ENCODE measurements at regions not wholly inside any gene's neighbourhood (a gene's known extent, or its start where the extent isn't known, plus 50 kb on each side); places are given as distances from the start of the nearest gene placed in this dataset.

- no peak for DNase-seq
Observed at GRCh38 chr1:73953586-73953985, 244.4 kb downstream of the LRRIQ3 start.

GRCh38 chr1:73953186-73953585 is 244.8 kb downstream of the LRRIQ3 start:
- DNase-seq, result no peak

GRCh38 chr1:73948055-73948454 is 249.9 kb downstream of the LRRIQ3 start:
- no peak for DNase-seq

- DNase-seq, result no peak
Observed at GRCh38 chr1:73947009-73947408, 251.0 kb downstream of the LRRIQ3 start.

- peak; percentile 10 for DNase-seq
Observed at GRCh38 chr1:73943270-73943669, 254.7 kb downstream of the LRRIQ3 start.

GRCh38 chr1:73930293-73930692 is 267.7 kb downstream of the LRRIQ3 start:
- no peak for DNase-seq

GRCh38 chr1:73914951-73915350 is 283.0 kb downstream of the LRRIQ3 start:
- DNase-seq, result peak; percentile 25

- DNase-seq, result no peak
Observed at GRCh38 chr1:73913025-73913424, 285.0 kb downstream of the LRRIQ3 start.

GRCh38 chr1:73911849-73912248 is 286.1 kb downstream of the LRRIQ3 start:
- no peak for DNase-seq

- peak; percentile 76 for DNase-seq
Observed at GRCh38 chr1:73910466-73910865, 287.5 kb downstream of the LRRIQ3 start.

- DNase-seq, result no peak
Observed at GRCh38 chr1:73910062-73910461, 287.9 kb downstream of the LRRIQ3 start.

GRCh38 chr1:73909043-73909562 is 288.9 kb downstream of the LRRIQ3 start:
- DNase-seq, result peak; percentile 8

GRCh38 chr1:73907051-73907450 is 290.9 kb downstream of the LRRIQ3 start:
- DNase-seq, result no peak

GRCh38 chr1:73903092-73903491 is 294.9 kb downstream of the LRRIQ3 start:
- no peak for DNase-seq

GRCh38 chr1:73901738-73902137 is 296.2 kb downstream of the LRRIQ3 start:
- no peak for DNase-seq

GRCh38 chr1:73899311-73899710 is 298.7 kb downstream of the LRRIQ3 start:
- no peak for DNase-seq

GRCh38 chr1:73898540-73898939 is 299.4 kb downstream of the LRRIQ3 start:
- DNase-seq, result no peak

- DNase-seq, result no peak
Observed at GRCh38 chr1:73887412-73887811, 310.6 kb downstream of the LRRIQ3 start.

GRCh38 chr1:73886716-73887115 is 311.3 kb downstream of the LRRIQ3 start:
- no peak for DNase-seq

- no peak for DNase-seq
Observed at GRCh38 chr1:73874806-73875205, 323.2 kb downstream of the LRRIQ3 start.

GRCh38 chr1:73868810-73869336 is 329.1 kb downstream of the LRRIQ3 start:
- no peak for DNase-seq

GRCh38 chr1:73862355-73862754 is 335.6 kb downstream of the LRRIQ3 start:
- DNase-seq, result no peak

- no peak for DNase-seq
Observed at GRCh38 chr1:73860421-73860950, 337.5 kb downstream of the LRRIQ3 start.

GRCh38 chr1:73859227-73859626 is 338.7 kb downstream of the LRRIQ3 start:
- no peak for DNase-seq

- DNase-seq, result no peak
Observed at GRCh38 chr1:73854527-73854926, 343.4 kb downstream of the LRRIQ3 start.
